ENCODE measurements at regions not wholly inside any gene's neighbourhood (a gene's known extent, or its start where the extent isn't known, plus 50 kb on each side); places are given as distances from the start of the nearest gene placed in this dataset.

DNA sequence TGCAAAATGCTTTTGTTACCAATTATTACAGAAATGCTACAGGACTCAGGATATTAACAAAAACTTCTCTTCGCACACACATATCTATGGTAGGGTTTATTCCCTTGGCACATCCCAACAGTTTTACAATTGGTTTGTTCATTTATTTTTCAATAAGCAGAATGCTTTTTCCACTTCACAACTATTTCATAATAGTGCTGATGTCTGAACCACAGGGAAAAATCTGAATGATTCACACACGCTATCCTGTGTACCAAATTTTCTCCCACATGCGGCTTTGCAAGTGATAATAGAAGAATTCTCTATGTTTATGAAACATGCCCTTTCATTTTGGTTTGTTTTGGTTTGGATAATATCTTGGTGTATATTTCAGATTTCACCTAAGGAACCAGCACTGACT is 725.7 kb upstream of the TENM3 start:
- Mint-ChIP-seq H3K36me3 (ENCODE audit: insufficient read depth, unreplicated experiment) (no peaks in the 10 kb centered on the region), H3K27me3 (ENCODE audit: insufficient read depth, unreplicated experiment) (peaks cover under 1% of the 10 kb centered on the region), H3K4me3 (ENCODE audit: unreplicated experiment) (no peak overlapping the region), H3K9me3 (ENCODE audit: unreplicated experiment) (no peaks in the 10 kb centered on the region), H3K4me1 (ENCODE audit: low read depth, unreplicated experiment) (peaks cover 6% of the 10 kb centered on the region), H3K27ac (ENCODE audit: unreplicated experiment) (no peak overlapping the region)
- Histone ChIP-seq H3K4me3 (ENCODE audit: low read depth, low read length) (no peak overlapping the region), H3K27me3 (replicated peaks; ENCODE audit: control insufficient read depth, insufficient read depth, low read length) (no peaks in the 10 kb centered on the region), H3K9me3 (no peaks in the 10 kb centered on the region), H3K36me3 (ENCODE audit: control insufficient read depth, insufficient read depth, low read length) (no peaks in the 10 kb centered on the region), H3K4me1 (no peaks in the 10 kb centered on the region)
- no TSS peak for BruUV-seq (replicated peaks)
- DNase-seq, result no peak
- TF ChIP-seq, protein P1, sequence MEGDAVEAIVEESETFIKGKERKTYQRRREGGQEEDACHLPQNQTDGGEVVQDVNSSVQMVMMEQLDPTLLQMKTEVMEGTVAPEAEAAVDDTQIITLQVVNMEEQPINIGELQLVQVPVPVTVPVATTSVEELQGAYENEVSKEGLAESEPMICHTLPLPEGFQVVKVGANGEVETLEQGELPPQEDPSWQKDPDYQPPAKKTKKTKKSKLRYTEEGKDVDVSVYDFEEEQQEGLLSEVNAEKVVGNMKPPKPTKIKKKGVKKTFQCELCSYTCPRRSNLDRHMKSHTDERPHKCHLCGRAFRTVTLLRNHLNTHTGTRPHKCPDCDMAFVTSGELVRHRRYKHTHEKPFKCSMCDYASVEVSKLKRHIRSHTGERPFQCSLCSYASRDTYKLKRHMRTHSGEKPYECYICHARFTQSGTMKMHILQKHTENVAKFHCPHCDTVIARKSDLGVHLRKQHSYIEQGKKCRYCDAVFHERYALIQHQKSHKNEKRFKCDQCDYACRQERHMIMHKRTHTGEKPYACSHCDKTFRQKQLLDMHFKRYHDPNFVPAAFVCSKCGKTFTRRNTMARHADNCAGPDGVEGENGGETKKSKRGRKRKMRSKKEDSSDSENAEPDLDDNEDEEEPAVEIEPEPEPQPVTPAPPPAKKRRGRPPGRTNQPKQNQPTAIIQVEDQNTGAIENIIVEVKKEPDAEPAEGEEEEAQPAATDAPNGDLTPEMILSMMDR (IDR thresholded peaks at IDR 0.05; ENCODE audit: insufficient read depth in 1 of 2, low read depth in 1 of 2, low read length in 1 of 2, severe bottlenecking in 1 of 2, unreplicated experiment in 1 of 2), result no peak
- CTCF ChIA-PET, result no interaction called here
- POLR2A ChIA-PET, result no interaction called here
- intact Hi-C loops (cut with micrococcal nuclease; ENCODE audit: unreplicated experiment), result no loop called here

DNA sequence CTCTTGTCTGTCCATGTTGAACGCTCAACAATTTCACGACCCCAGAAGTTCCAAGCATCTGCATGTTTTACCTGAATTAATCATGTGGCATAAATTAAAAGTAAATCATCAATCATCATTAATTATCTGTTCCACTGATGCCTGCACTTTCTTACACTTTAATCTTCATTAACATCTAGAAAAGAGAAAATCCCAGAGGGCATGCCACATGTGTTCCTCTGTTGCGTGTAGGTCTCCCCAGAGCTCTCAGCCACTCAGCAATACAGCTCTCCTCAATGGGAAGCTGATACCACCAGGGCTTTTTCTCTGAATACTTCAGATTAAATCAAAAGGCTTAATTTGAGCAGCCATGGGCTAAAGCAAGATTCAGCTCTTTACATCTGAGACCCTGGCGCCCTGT is 722.4 kb upstream of the TENM3 start:
- Histone ChIP-seq H3K9me3 (no peaks in the 10 kb centered on the region), H3K27me3 (replicated peaks; ENCODE audit: control insufficient read depth, insufficient read depth, low read length) (no peaks in the 10 kb centered on the region)

GRCh38 chr4:181523973-181524372 is 719.2 kb upstream of the TENM3 start:
- Histone ChIP-seq H3K27me3 (replicated peaks; ENCODE audit: control insufficient read depth, insufficient read depth, low read length) (no peaks in the 10 kb centered on the region), H3K4me1 (no peaks in the 10 kb centered on the region), H3K4me3 (ENCODE audit: low read depth, low read length) (no peak overlapping the region), H3K9me3 (no peaks in the 10 kb centered on the region), H3K36me3 (ENCODE audit: control insufficient read depth, insufficient read depth, low read length) (no peaks in the 10 kb centered on the region)
- DNase-seq, result no peak
- H3K4me3 Mint-ChIP-seq (ENCODE audit: unreplicated experiment), result no peak overlapping the region
- no peak overlapping the region for H3K27ac Mint-ChIP-seq (ENCODE audit: unreplicated experiment)
- BruUV-seq (replicated peaks), result no TSS peak
- CTCF ChIA-PET, result no interaction called here
- TF ChIP-seq, protein P1 (IDR thresholded peaks at IDR 0.05; ENCODE audit: insufficient read depth in 1 of 2, low read depth in 1 of 2, low read length in 1 of 2, severe bottlenecking in 1 of 2, unreplicated experiment in 1 of 2), result no peak
- H3K36me3 Mint-ChIP-seq (ENCODE audit: insufficient read depth, unreplicated experiment), result no peaks in the 10 kb centered on the region
- POLR2A ChIA-PET, result no interaction called here
- peaks cover 3% of the 10 kb centered on the region for H3K4me1 Mint-ChIP-seq (ENCODE audit: low read depth, unreplicated experiment)
- no peaks in the 10 kb centered on the region for H3K9me3 Mint-ChIP-seq (ENCODE audit: unreplicated experiment)
- H3K27me3 Mint-ChIP-seq (ENCODE audit: insufficient read depth, unreplicated experiment), result peaks cover 7% of the 10 kb centered on the region
- intact Hi-C loops (cut with micrococcal nuclease; ENCODE audit: unreplicated experiment), result no loop called here

More for the DNA sequence above, 722.4 kb upstream of the TENM3 start:
- H3K27ac Mint-ChIP-seq (ENCODE audit: unreplicated experiment), result no peak overlapping the region
- H3K4me1 ChIP-seq, result no peaks in the 10 kb centered on the region
- TF ChIP-seq, protein P1 (IDR thresholded peaks at IDR 0.05; ENCODE audit: insufficient read depth in 1 of 2, low read depth in 1 of 2, low read length in 1 of 2, severe bottlenecking in 1 of 2, unreplicated experiment in 1 of 2), result no peak
- H3K9me3 Mint-ChIP-seq (ENCODE audit: unreplicated experiment), result no peaks in the 10 kb centered on the region
- DNase-seq, result no peak
- no peaks in the 10 kb centered on the region for H3K36me3 Mint-ChIP-seq (ENCODE audit: insufficient read depth, unreplicated experiment)
- CTCF ChIA-PET, result no interaction called here
- H3K36me3 ChIP-seq (ENCODE audit: control insufficient read depth, insufficient read depth, low read length), result no peaks in the 10 kb centered on the region
- no peak overlapping the region for H3K4me3 ChIP-seq (ENCODE audit: low read depth, low read length)
- BruUV-seq (replicated peaks), result no TSS peak
- no peak overlapping the region for H3K4me3 Mint-ChIP-seq (ENCODE audit: unreplicated experiment)
- POLR2A ChIA-PET, result no interaction called here
- intact Hi-C loops (cut with micrococcal nuclease; ENCODE audit: unreplicated experiment), result no loop called here
- H3K27me3 Mint-ChIP-seq (ENCODE audit: insufficient read depth, unreplicated experiment), result peaks cover 7% of the 10 kb centered on the region
- peaks cover 6% of the 10 kb centered on the region for H3K4me1 Mint-ChIP-seq (ENCODE audit: low read depth, unreplicated experiment)

All from Caco-2 (cell line).